ENCODE measurements at regions not wholly inside any gene's neighbourhood (a gene's known extent, or its start where the extent isn't known, plus 50 kb on each side); places are given as distances from the start of the nearest gene placed in this dataset.

DNA sequence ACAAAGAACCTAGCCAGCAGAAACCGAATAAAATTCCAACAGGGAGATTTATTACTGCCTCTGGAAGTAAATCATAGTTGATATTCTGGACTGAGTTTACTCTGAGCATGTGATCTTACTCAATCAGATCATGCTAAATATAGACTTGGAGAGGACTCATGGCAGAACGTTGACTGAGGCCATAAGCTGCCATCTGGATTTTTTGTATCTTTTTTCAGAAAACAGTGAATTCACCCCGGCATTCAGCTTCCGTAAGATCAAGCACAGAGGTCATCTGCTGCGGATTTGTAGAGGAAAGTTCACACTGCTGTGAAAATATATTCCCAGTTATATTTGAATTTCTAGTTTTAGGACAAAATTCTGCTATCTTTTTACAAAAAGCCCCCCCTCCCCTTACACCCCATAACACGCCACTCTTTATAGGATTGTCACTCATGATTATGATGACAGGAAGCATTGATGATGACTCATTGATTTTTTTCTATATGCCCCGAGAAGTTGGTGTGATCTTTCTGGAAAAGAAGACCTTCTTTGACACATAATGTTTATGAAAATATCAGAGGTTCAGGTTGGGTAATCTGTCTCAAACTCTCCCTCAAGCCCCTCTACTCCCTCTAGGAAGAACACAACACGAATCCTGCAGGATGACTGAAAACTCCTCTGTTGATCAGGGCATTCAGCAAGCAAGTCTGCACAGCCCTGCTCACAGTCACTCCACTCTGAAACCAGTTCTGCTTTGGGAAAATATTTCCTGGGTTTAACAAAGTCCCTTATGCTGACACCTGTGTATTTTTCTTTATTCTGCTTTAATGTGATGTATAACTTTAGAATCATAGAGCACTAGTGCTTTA lies 70.8 kb downstream of the NXNL2 start:
- CTCF ChIA-PET: no interaction called here
- intact Hi-C loops (cut with micrococcal nuclease; ENCODE audit: unreplicated experiment): no loop called here

DNA sequence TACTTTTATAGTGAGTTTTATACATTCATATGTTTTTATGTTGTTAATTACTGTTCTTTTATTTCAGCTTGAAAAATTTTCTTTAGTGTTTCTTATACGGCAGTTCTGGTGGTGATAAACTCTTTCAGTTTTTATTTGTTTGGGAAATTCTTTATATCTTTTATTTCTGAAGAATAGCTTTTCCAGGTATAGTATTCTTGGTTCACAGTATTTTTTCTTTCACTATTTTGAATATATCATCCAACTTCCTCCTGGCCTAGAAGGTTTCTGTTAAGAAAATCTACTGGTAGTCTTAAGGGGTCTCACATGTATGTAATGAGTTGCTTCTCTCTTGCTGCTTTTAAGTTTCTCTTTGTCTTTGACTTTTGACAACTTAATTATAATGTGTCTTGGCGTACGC lies 79.4 kb downstream of the NXNL2 start:
- TF ChIP-seq POLR2AphosphoS5 (IDR thresholded peaks at IDR 0.05; ENCODE audit: low read depth, low read length) (no peak), TCF7L2 (IDR thresholded peaks at IDR 0.05; ENCODE audit: low read depth, low read length) (no peak), SIN3A (IDR thresholded peaks at IDR 0.05; ENCODE audit: borderline replicate concordance, insufficient read depth, low read depth, low read length) (no peak)
- TF ChIP-seq, protein P1, sequence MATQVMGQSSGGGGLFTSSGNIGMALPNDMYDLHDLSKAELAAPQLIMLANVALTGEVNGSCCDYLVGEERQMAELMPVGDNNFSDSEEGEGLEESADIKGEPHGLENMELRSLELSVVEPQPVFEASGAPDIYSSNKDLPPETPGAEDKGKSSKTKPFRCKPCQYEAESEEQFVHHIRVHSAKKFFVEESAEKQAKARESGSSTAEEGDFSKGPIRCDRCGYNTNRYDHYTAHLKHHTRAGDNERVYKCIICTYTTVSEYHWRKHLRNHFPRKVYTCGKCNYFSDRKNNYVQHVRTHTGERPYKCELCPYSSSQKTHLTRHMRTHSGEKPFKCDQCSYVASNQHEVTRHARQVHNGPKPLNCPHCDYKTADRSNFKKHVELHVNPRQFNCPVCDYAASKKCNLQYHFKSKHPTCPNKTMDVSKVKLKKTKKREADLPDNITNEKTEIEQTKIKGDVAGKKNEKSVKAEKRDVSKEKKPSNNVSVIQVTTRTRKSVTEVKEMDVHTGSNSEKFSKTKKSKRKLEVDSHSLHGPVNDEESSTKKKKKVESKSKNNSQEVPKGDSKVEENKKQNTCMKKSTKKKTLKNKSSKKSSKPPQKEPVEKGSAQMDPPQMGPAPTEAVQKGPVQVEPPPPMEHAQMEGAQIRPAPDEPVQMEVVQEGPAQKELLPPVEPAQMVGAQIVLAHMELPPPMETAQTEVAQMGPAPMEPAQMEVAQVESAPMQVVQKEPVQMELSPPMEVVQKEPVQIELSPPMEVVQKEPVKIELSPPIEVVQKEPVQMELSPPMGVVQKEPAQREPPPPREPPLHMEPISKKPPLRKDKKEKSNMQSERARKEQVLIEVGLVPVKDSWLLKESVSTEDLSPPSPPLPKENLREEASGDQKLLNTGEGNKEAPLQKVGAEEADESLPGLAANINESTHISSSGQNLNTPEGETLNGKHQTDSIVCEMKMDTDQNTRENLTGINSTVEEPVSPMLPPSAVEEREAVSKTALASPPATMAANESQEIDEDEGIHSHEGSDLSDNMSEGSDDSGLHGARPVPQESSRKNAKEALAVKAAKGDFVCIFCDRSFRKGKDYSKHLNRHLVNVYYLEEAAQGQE (IDR thresholded peaks at IDR 0.05; ENCODE audit: insufficient read depth in 1 of 2, low read depth in 2 of 2, low read length in 1 of 2): no peak
- TF ChIP-seq, protein P2, sequence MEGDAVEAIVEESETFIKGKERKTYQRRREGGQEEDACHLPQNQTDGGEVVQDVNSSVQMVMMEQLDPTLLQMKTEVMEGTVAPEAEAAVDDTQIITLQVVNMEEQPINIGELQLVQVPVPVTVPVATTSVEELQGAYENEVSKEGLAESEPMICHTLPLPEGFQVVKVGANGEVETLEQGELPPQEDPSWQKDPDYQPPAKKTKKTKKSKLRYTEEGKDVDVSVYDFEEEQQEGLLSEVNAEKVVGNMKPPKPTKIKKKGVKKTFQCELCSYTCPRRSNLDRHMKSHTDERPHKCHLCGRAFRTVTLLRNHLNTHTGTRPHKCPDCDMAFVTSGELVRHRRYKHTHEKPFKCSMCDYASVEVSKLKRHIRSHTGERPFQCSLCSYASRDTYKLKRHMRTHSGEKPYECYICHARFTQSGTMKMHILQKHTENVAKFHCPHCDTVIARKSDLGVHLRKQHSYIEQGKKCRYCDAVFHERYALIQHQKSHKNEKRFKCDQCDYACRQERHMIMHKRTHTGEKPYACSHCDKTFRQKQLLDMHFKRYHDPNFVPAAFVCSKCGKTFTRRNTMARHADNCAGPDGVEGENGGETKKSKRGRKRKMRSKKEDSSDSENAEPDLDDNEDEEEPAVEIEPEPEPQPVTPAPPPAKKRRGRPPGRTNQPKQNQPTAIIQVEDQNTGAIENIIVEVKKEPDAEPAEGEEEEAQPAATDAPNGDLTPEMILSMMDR (IDR thresholded peaks at IDR 0.05): no peak
- no peak overlapping the region for H3K4me3 ChIP-seq (ENCODE audit: low read depth in 2 of 2, low read length in 2 of 2)
- ATAC-seq (no peak), DNase-seq (ENCODE audit: low read depth, low spot score) (no peak)
- no peaks in the 10 kb centered on the region for H3K36me3 ChIP-seq (ENCODE audit: control insufficient read depth, insufficient read depth, low read length)
- in situ Hi-C loops (cut with HindIII; ENCODE audit: low pct_unique_long_range_greater_than_20kb, low sequenced_read_pairs): no loop called here
- no peaks in the 10 kb centered on the region for H3K27me3 ChIP-seq (ENCODE audit: control insufficient read depth, insufficient read depth, low read length)
- ChIA-PET CTCF (no interaction called here), POLR2A (no interaction called here)
- intact Hi-C loops (cut with micrococcal nuclease; ENCODE audit: unreplicated experiment): no loop called here
- BruUV-seq (replicated peaks): no TSS peak
- H3K9me3 ChIP-seq (ENCODE audit: control insufficient read depth, insufficient read depth, low read depth, low read length): no peaks in the 10 kb centered on the region
- no peaks in the 10 kb centered on the region for H3K4me1 ChIP-seq (ENCODE audit: control insufficient read depth, insufficient read depth, low read length)
- H3K27ac ChIP-seq (ENCODE audit: low read length): no peak overlapping the region

More for the DNA sequence above, 70.8 kb downstream of the NXNL2 start:
- Histone ChIP-seq H3K4me3 (ENCODE audit: low read depth in 2 of 2, low read length in 2 of 2) (no peak overlapping the region), H3K27me3 (ENCODE audit: control insufficient read depth, insufficient read depth, low read length) (no peaks in the 10 kb centered on the region), H3K4me1 (ENCODE audit: control insufficient read depth, insufficient read depth, low read length) (no peaks in the 10 kb centered on the region), H3K36me3 (ENCODE audit: control insufficient read depth, insufficient read depth, low read length) (no peaks in the 10 kb centered on the region), H3K9me3 (ENCODE audit: control insufficient read depth, insufficient read depth, low read depth, low read length) (no peaks in the 10 kb centered on the region), H3K27ac (ENCODE audit: low read length) (no peak overlapping the region)
- in situ Hi-C loops (cut with HindIII; ENCODE audit: low pct_unique_long_range_greater_than_20kb, low sequenced_read_pairs): no loop called here
- DNase-seq (ENCODE audit: low read depth, low spot score) (no peak), ATAC-seq (no peak)
- POLR2A ChIA-PET: no interaction called here
- no peak for TF ChIP-seq TCF7L2 (IDR thresholded peaks at IDR 0.05; ENCODE audit: low read depth, low read length)
- no peak for TF ChIP-seq POLR2AphosphoS5 (IDR thresholded peaks at IDR 0.05; ENCODE audit: low read depth, low read length)
- BruUV-seq (replicated peaks): no TSS peak

DNA sequence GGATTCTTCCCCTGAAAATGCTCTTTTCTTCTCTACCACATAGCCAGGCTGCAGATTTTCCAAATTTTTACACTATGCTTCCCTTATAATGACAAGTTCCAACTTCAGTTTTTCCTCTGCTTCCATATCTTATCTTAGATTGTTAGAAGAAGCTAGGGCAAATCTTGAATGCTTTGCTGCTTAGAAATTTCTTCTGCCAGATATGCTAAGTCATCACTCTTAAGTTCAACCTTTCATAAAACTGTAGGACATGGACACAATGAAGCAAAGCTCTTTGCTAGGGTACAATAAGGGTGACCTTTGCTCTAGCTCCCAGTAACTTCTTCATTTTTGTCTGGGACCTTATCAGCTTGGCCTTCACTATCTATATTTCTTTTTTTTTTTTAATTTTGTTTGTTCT lies 88.7 kb downstream of the NXNL2 start:
- POLR2A ChIA-PET: no interaction called here
- Histone ChIP-seq H3K4me1 (ENCODE audit: control insufficient read depth, insufficient read depth, low read length) (no peaks in the 10 kb centered on the region), H3K27me3 (ENCODE audit: control insufficient read depth, insufficient read depth, low read length) (no peaks in the 10 kb centered on the region), H3K9me3 (ENCODE audit: control insufficient read depth, insufficient read depth, low read depth, low read length) (no peaks in the 10 kb centered on the region), H3K27ac (ENCODE audit: low read length) (no peak overlapping the region), H3K36me3 (ENCODE audit: control insufficient read depth, insufficient read depth, low read length) (no peaks in the 10 kb centered on the region), H3K4me3 (ENCODE audit: low read depth in 2 of 2, low read length in 2 of 2) (no peak overlapping the region)
- DNase-seq (ENCODE audit: low read depth, low spot score) (no peak), ATAC-seq (no peak)
- no peak for TF ChIP-seq SIN3A (IDR thresholded peaks at IDR 0.05; ENCODE audit: borderline replicate concordance, insufficient read depth, low read depth, low read length)
- intact Hi-C loops (cut with micrococcal nuclease; ENCODE audit: unreplicated experiment): no loop called here
- in situ Hi-C loops (cut with HindIII; ENCODE audit: low pct_unique_long_range_greater_than_20kb, low sequenced_read_pairs): no loop called here
- CTCF ChIA-PET: no interaction called here
- no TSS peak for BruUV-seq (replicated peaks)
